ENCODE measurements at regions not wholly inside any gene's neighbourhood (a gene's known extent, or its start where the extent isn't known, plus 50 kb on each side); places are given as distances from the start of the nearest gene placed in this dataset.

DNA sequence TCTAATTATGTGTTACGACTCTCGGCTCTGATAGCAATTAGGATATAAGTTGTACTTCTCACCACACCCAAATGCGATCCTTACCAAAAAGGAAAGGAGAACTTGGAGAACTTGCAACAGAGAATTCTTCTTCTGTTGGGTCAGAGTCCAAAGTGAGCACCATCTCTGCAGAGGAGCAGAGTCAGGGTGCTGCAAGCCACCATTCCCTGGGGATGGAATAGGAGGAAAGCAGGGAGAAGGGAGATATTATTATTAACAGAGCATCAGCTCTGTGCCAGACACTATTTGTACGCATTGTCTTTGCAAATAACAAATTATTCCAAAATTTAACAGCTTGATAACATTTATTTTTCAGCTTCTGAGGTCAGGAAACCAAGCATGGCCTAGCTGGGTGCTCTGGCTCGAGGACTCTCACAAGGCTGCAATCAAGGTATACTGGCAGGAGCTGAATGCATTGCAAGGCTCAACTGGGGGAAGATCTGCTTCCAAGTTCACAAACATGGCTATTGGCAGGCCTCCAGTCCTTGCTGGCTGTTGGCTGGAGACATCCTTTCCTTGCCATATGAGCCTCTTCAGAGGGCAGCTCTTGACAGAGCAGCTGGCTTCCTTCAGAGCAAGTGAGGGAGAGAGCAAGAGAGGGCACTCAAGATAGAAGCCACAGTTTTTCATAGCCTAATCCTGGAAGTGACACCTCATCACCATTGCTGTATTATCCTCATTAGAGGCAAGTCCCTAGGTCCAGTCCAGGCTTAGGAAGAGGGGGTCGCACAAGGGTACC lies 296.2 kb upstream of the CDH5 start:
- Histone ChIP-seq H3K79me2 (ENCODE audit: insufficient read depth, low read length) (no peaks in the 10 kb centered on the region), H2AFZ (ENCODE audit: low read depth, low read length) (no peak overlapping the region), H4K20me1 (ENCODE audit: insufficient read depth, low read length) (no peaks in the 10 kb centered on the region), H3K4me2 (ENCODE audit: low read length) (no peak overlapping the region), H3K9me3 (ENCODE audit: insufficient read depth, low read depth, low read length) (no peaks in the 10 kb centered on the region), H3K27ac (ENCODE audit: low read depth, low read length) (no peak overlapping the region), H3K27me3 (ENCODE audit: insufficient read depth, low read length) (peaks cover 4% of the 10 kb centered on the region), H3K9ac (ENCODE audit: low read length) (no peak overlapping the region), H3K36me3 (ENCODE audit: insufficient read depth, low read length) (no peaks in the 10 kb centered on the region), H3K4me3 (ENCODE audit: insufficient read depth, low read depth, low read length) (no peak overlapping the region), H3K4me1 (ENCODE audit: insufficient read depth, low read length) (no peaks in the 10 kb centered on the region)
- Mint-ChIP-seq H3K4me1 (ENCODE audit: low read depth, unreplicated experiment) (no peaks in the 10 kb centered on the region), H3K27me3 (ENCODE audit: low read depth, unreplicated experiment) (peaks cover 15% of the 10 kb centered on the region), H3K27ac (ENCODE audit: unreplicated experiment) (no peak overlapping the region), H3K4me3 (ENCODE audit: unreplicated experiment) (no peak overlapping the region), H3K9me3 (ENCODE audit: unreplicated experiment) (peaks cover 14% of the 10 kb centered on the region), H3K36me3 (ENCODE audit: low read depth, unreplicated experiment) (peaks cover 2% of the 10 kb centered on the region)
- TF ChIP-seq EZH2 (IDR thresholded peaks at IDR 0.05; ENCODE audit: insufficient read depth, low read length): no peak
- TF ChIP-seq CTCF (IDR thresholded peaks at IDR 0.05; ENCODE audit: insufficient read depth, low read depth, low read length): no peak
- FAIRE-seq (no peak), DNase-seq (ENCODE audit: low read depth) (peak; percentile 57)

- Histone ChIP-seq H3K36me3 (ENCODE audit: insufficient read depth, low read length) (no peaks in the 10 kb centered on the region), H3K4me2 (ENCODE audit: low read length) (no peak overlapping the region), H4K20me1 (ENCODE audit: insufficient read depth, low read length) (no peaks in the 10 kb centered on the region), H3K4me3 (ENCODE audit: insufficient read depth, low read depth, low read length) (no peak overlapping the region), H3K27ac (ENCODE audit: low read depth, low read length) (no peak overlapping the region), H3K9ac (ENCODE audit: low read length) (no peak overlapping the region), H3K79me2 (ENCODE audit: insufficient read depth, low read length) (no peaks in the 10 kb centered on the region), H3K9me3 (ENCODE audit: insufficient read depth, low read depth, low read length) (no peaks in the 10 kb centered on the region), H3K27me3 (ENCODE audit: insufficient read depth, low read length) (peaks cover 6% of the 10 kb centered on the region), H3K4me1 (ENCODE audit: insufficient read depth, low read length) (no peaks in the 10 kb centered on the region), H2AFZ (ENCODE audit: low read depth, low read length) (no peak overlapping the region)
- Mint-ChIP-seq H3K27ac (ENCODE audit: unreplicated experiment) (no peak overlapping the region), H3K4me1 (ENCODE audit: low read depth, unreplicated experiment) (no peaks in the 10 kb centered on the region), H3K9me3 (ENCODE audit: unreplicated experiment) (peaks cover 14% of the 10 kb centered on the region), H3K27me3 (ENCODE audit: low read depth, unreplicated experiment) (peaks cover 21% of the 10 kb centered on the region), H3K36me3 (ENCODE audit: low read depth, unreplicated experiment) (peaks cover 2% of the 10 kb centered on the region), H3K4me3 (ENCODE audit: unreplicated experiment) (no peak overlapping the region)
- FAIRE-seq (no peak), DNase-seq (ENCODE audit: low read depth) (no peak)
- TF ChIP-seq CTCF (IDR thresholded peaks at IDR 0.05; ENCODE audit: insufficient read depth, low read depth, low read length) (no peak), EZH2 (IDR thresholded peaks at IDR 0.05; ENCODE audit: insufficient read depth, low read length) (no peak)
These were observed 296.9 kb upstream of the CDH5 start for GRCh38 chr16:66069587-66069986.

DNA sequence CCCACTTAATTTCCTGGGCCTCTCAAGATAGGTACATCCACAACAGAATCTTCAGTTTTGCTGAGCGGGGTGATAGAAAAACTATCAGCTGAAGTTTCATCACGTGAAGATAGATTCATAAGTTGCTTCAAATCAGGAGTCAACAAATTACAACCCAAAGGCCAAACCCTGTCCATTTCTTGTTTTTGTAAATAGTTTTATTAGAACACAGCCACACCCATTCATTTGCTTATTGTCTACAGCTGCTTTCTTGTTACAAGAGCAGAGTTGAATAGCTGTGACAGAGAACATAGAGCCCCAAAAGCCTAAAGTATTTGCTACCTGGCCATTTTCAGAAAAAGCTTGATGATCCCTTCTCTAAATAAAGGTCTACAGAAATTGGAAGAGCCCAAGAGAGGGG lies 300.1 kb upstream of the CDH5 start:
- H3K79me2 ChIP-seq (ENCODE audit: insufficient read depth, low read length): no peaks in the 10 kb centered on the region
- no peaks in the 10 kb centered on the region for H3K36me3 ChIP-seq (ENCODE audit: insufficient read depth, low read length)
- H3K9ac ChIP-seq (ENCODE audit: low read length): no peak overlapping the region
- no peaks in the 10 kb centered on the region for H3K4me1 ChIP-seq (ENCODE audit: insufficient read depth, low read length)
- H3K4me2 ChIP-seq (ENCODE audit: low read length): no peak overlapping the region
- H3K27me3 ChIP-seq (ENCODE audit: insufficient read depth, low read length): peaks cover 6% of the 10 kb centered on the region
- Mint-ChIP-seq H3K27ac (ENCODE audit: unreplicated experiment) (no peak overlapping the region), H3K27me3 (ENCODE audit: low read depth, unreplicated experiment) (peaks cover 27% of the 10 kb centered on the region), H3K36me3 (ENCODE audit: low read depth, unreplicated experiment) (peaks cover 2% of the 10 kb centered on the region), H3K4me1 (ENCODE audit: low read depth, unreplicated experiment) (no peaks in the 10 kb centered on the region), H3K9me3 (ENCODE audit: unreplicated experiment) (peaks cover 2% of the 10 kb centered on the region), H3K4me3 (ENCODE audit: unreplicated experiment) (no peak overlapping the region)
- no peaks in the 10 kb centered on the region for H3K9me3 ChIP-seq (ENCODE audit: insufficient read depth, low read depth, low read length)
- TF ChIP-seq EZH2 (IDR thresholded peaks at IDR 0.05; ENCODE audit: insufficient read depth, low read length): no peak
- no peak for TF ChIP-seq CTCF (IDR thresholded peaks at IDR 0.05; ENCODE audit: insufficient read depth, low read depth, low read length)
- H4K20me1 ChIP-seq (ENCODE audit: insufficient read depth, low read length): no peaks in the 10 kb centered on the region
- FAIRE-seq (no peak), DNase-seq (ENCODE audit: low read depth) (no peak)
- no peak overlapping the region for H2AFZ ChIP-seq (ENCODE audit: low read depth, low read length)
- no peak overlapping the region for H3K4me3 ChIP-seq (ENCODE audit: insufficient read depth, low read depth, low read length)
- H3K27ac ChIP-seq (ENCODE audit: low read depth, low read length): no peak overlapping the region
